GM20431 (cell line): ENCODE measurements at regions not wholly inside any gene's neighbourhood (a gene's known extent, or its start where the extent isn't known, plus 50 kb on each side); places are given as distances from the start of the nearest gene placed in this dataset.
"Not testable (repeated sequence)": the region's sequence is repeated elsewhere in the genome, so short reads cannot be mapped to it uniquely, and the experiment has no call there.

Experiments
- in situ Hi-C: fragments of 300-500 bp; cut with MseI, MboI; formaldehyde crosslinking; loops from one replicate; pipeline ENCODE4 v1.15.0; 2020; ENCODE audit warnings: low sequenced_read_pairs; ENCODE audit not compliant: unreplicated experiment

- in situ Hi-C loops, result no loop called here
Measured at GRCh38 chr3:145032791-145033190, 1061.2 kb downstream of the DIPK2A start.

- in situ Hi-C loops, result no loop called here
Measured at GRCh38 chr3:145035682-145036081, 1064.1 kb downstream of the DIPK2A start.

- in situ Hi-C loops, result not testable (repeated sequence)
Measured at GRCh38 chr3:145054055-145054454, 1082.4 kb downstream of the DIPK2A start.

GRCh38 chr3:145055375-145056076 is 1083.9 kb downstream of the DIPK2A start:
- in situ Hi-C loops, result no loop called here

GRCh38 chr3:145058483-145058882 is 1086.9 kb downstream of the DIPK2A start:
- in situ Hi-C loops, result no loop called here

GRCh38 chr3:145063616-145064015 is 1092.0 kb downstream of the DIPK2A start:
- in situ Hi-C loops, result no loop called here

GRCh38 chr3:145070795-145071194 is 1090.2 kb downstream of the PLOD2 start:
- in situ Hi-C loops, result no loop called here

GRCh38 chr3:145079436-145079835 is 1081.5 kb downstream of the PLOD2 start:
- in situ Hi-C loops, result no loop called here

- in situ Hi-C loops, result no loop called here
Measured at GRCh38 chr3:145087038-145087437, 1073.9 kb downstream of the PLOD2 start.

- in situ Hi-C loops, result no loop called here
Measured at GRCh38 chr3:145088917-145089316, 1072.1 kb downstream of the PLOD2 start.

GRCh38 chr3:145089337-145089736 is 1071.6 kb downstream of the PLOD2 start:
- in situ Hi-C loops, result no loop called here

- in situ Hi-C loops, result no loop called here
Measured at GRCh38 chr3:145094355-145094941, 1066.5 kb downstream of the PLOD2 start.

GRCh38 chr3:145111141-145111540 is 1049.8 kb downstream of the PLOD2 start:
- in situ Hi-C loops, result not testable (repeated sequence)

GRCh38 chr3:145116769-145117168 is 1044.2 kb downstream of the PLOD2 start:
- in situ Hi-C loops, result no loop called here

GRCh38 chr3:145118303-145118702 is 1042.7 kb downstream of the PLOD2 start:
- in situ Hi-C loops, result no loop called here

GRCh38 chr3:145124900-145125678 is 1035.9 kb downstream of the PLOD2 start:
- in situ Hi-C loops, result no loop called here

- in situ Hi-C loops, result no loop called here
Measured at GRCh38 chr3:145133281-145133680, 1027.7 kb downstream of the PLOD2 start.

GRCh38 chr3:145134738-145135137 is 1026.2 kb downstream of the PLOD2 start:
- in situ Hi-C loops, result no loop called here

GRCh38 chr3:145144361-145144760 is 1016.6 kb downstream of the PLOD2 start:
- in situ Hi-C loops, result no loop called here

GRCh38 chr3:145145461-145145860 is 1015.5 kb downstream of the PLOD2 start:
- in situ Hi-C loops, result no loop called here

- in situ Hi-C loops, result no loop called here
Measured at GRCh38 chr3:145159640-145160039, 1001.3 kb downstream of the PLOD2 start.
